ENCODE measurements at regions not wholly inside any gene's neighbourhood (a gene's known extent, or its start where the extent isn't known, plus 50 kb on each side); places are given as distances from the start of the nearest gene placed in this dataset.

GRCh38 chr1:104856518-104856917, 1106.8 kb downstream of the AMY1C start:
- Mint-ChIP-seq H3K4me3 (no peak overlapping the region), H3K27me3 (ENCODE audit: low read depth) (no peaks in the 10 kb centered on the region), H3K27ac (no peak overlapping the region), H3K4me1 (ENCODE audit: low read depth) (no peaks in the 10 kb centered on the region), H3K36me3 (ENCODE audit: low read depth) (no peaks in the 10 kb centered on the region), H3K9me3 (peaks cover 31% of the 10 kb centered on the region)
- no peak for DNase-seq (ENCODE audit: low spot score)

DNA sequence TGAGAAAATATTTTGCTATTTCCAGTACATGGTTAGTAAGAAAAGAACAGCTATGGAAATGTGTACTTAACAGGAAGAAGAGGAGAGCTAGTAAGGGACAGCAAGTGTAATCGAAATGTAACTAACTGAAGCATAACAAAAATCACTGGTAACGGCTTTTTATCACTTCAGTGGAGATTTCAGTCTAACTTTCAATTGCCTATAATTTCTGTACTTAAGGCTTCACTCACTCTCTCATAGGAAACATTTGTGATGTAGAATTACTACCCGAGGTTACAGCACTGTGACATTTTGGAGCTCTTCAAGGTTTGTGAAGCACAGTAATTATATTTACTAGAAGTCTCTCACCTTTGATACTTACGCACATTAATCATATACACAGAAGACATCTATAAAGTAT, 1119.1 kb downstream of the AMY1C start:
- Mint-ChIP-seq H3K4me3 (no peak overlapping the region), H3K27me3 (ENCODE audit: low read depth) (no peaks in the 10 kb centered on the region), H3K9me3 (peaks cover 22% of the 10 kb centered on the region), H3K4me1 (ENCODE audit: low read depth) (no peaks in the 10 kb centered on the region), H3K27ac (no peak overlapping the region), H3K36me3 (ENCODE audit: low read depth) (no peaks in the 10 kb centered on the region)
- DNase-seq (ENCODE audit: low spot score), result no peak

- Mint-ChIP-seq H3K27ac (no peak overlapping the region), H3K4me3 (no peak overlapping the region), H3K4me1 (ENCODE audit: low read depth) (no peaks in the 10 kb centered on the region), H3K36me3 (ENCODE audit: low read depth) (no peaks in the 10 kb centered on the region), H3K9me3 (peaks cover 23% of the 10 kb centered on the region), H3K27me3 (ENCODE audit: low read depth) (no peaks in the 10 kb centered on the region)
- no peak for DNase-seq (ENCODE audit: low spot score)
Observed at GRCh38 chr1:104874044-104874443, 1124.3 kb downstream of the AMY1C start.

DNA sequence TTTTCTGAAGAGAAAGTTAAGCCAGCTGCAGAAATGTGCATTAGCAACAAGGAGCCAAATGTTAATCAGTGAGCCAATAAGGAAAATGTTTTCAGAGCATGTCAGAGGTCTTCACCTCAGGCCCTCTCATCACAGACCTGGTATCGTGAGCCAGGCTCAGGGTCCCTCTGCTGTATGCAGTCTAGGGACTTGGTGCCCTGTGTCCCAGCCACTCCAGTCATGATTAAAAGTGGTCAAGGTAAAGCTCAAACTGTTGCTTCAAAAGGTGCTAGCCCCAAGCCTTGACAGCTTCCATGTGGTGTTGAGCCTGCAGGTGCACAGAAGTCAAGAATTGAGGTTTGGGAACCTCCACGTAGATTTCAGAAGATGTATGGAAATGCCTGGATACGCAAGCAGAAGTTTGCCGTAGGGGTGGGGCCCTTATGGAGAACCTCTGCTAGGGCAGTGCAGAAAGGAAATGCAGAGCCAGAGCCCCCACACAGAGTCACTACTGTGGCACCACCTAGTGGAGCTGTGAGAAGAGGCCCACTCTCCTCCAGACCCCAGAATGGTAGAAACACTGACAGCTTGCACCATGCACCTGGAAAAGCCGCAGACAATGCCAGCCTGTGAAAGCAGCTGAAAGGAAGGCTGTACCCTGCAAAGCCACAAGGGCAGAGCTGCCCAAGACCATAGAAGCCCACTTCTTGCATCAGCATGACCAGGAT, 1128.7 kb downstream of the AMY1C start:
- Mint-ChIP-seq H3K9me3 (peaks cover 19% of the 10 kb centered on the region), H3K36me3 (ENCODE audit: low read depth) (no peaks in the 10 kb centered on the region), H3K27me3 (ENCODE audit: low read depth) (no peaks in the 10 kb centered on the region), H3K27ac (no peak overlapping the region), H3K4me3 (no peak overlapping the region), H3K4me1 (ENCODE audit: low read depth) (no peaks in the 10 kb centered on the region)
- no peak for DNase-seq (ENCODE audit: low spot score)

GRCh38 chr1:104884939-104885338, 1135.2 kb downstream of the AMY1C start:
- Mint-ChIP-seq H3K27ac (no peak overlapping the region), H3K4me1 (ENCODE audit: low read depth) (no peaks in the 10 kb centered on the region), H3K9me3 (peaks cover 19% of the 10 kb centered on the region), H3K27me3 (ENCODE audit: low read depth) (no peaks in the 10 kb centered on the region), H3K4me3 (no peak overlapping the region), H3K36me3 (ENCODE audit: low read depth) (no peaks in the 10 kb centered on the region)
- DNase-seq (ENCODE audit: low spot score), result no peak

DNA sequence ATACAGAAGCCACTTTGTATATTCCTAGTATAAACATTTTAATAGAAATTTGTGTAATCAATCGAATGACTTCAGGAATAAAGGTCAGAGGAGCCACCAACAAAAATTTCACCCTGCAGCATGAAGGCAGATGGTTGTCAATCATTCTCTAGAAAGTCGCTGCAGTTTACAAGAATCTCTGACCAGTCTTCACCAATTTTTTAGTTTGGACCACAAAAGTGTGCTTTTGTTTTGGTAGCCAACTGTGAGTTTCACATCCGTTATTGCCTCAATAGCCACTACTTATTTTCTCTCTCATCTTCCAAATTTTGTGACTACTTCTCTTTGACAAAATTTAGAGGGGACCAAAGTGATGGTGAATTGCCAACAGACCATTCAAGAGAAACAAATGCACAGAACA, 1155.6 kb downstream of the AMY1C start:
- Mint-ChIP-seq H3K36me3 (ENCODE audit: low read depth) (no peaks in the 10 kb centered on the region), H3K27me3 (ENCODE audit: low read depth) (no peaks in the 10 kb centered on the region), H3K9me3 (peaks cover 19% of the 10 kb centered on the region), H3K27ac (no peak overlapping the region), H3K4me3 (no peak overlapping the region), H3K4me1 (ENCODE audit: low read depth) (no peaks in the 10 kb centered on the region)
- no peak for DNase-seq (ENCODE audit: low spot score)

DNA sequence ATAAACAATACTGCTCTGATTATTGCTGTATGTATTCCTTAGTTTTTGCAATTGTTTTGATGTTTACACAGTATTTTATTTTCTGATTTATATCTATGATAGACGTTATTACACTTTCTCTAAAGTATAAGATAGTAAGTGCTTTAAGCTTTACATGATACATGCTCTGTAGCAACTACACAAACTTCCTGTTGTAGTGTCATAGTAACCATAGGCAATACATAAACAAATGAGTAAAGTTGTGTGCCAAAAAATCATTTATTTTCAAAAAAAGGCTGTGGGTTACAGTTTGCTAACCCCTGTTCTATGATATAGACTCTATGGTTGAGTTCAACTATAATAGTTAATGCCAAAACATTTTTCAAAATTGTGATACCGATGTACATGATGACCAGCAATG, 1156.4 kb downstream of the AMY1C start:
- no peak for DNase-seq (ENCODE audit: low spot score)
- no peak overlapping the region for H3K27ac Mint-ChIP-seq
- H3K27me3 Mint-ChIP-seq (ENCODE audit: low read depth), result no peaks in the 10 kb centered on the region
- no peak overlapping the region for H3K4me3 Mint-ChIP-seq
- peaks cover 21% of the 10 kb centered on the region for H3K9me3 Mint-ChIP-seq
- no peaks in the 10 kb centered on the region for H3K36me3 Mint-ChIP-seq (ENCODE audit: low read depth)
- H3K4me1 Mint-ChIP-seq (ENCODE audit: low read depth), result no peaks in the 10 kb centered on the region

DNA sequence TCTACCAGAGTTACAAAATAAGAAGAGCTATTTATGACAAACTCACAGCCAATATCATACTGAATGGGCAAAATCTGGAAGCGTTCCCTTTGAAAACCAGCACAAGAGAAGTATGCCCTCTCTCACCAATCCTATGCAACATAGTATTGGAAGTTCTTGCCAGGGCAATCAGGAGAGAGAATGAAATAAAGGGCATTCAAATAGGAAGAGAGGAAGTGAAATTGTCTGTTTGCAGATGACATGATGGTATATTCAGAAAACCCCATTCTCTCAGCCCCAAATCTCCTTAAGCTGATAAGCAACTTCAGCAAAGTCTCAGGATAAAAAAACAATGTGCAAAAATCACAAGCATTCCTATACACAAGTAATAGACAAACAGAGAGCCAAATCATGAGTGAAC, 1169.5 kb downstream of the AMY1C start:
- H3K4me1 Mint-ChIP-seq (ENCODE audit: low read depth), result no peaks in the 10 kb centered on the region
- DNase-seq (ENCODE audit: low spot score), result no peak
- peaks cover 58% of the 10 kb centered on the region for H3K9me3 Mint-ChIP-seq
- H3K27ac Mint-ChIP-seq, result no peak overlapping the region
- H3K4me3 Mint-ChIP-seq, result no peak overlapping the region
- no peaks in the 10 kb centered on the region for H3K27me3 Mint-ChIP-seq (ENCODE audit: low read depth)
- H3K36me3 Mint-ChIP-seq (ENCODE audit: low read depth), result no peaks in the 10 kb centered on the region

DNA sequence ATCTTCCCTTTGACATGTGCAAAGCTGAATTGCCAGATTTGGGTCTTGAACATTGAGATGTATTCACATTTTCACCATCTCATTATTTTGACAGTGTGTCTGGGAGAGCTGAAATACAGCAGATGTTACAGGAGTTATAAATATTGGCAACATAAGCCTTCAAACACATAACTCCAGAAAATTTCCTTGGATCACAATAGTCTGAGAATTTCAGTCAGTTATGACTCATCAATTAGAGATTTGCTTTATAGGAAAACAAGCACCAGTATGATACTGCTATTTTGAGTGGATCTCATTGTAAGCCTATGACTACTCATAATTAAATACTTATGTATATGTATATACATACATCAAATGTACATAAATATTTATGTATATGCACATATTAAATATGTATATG, 1171.8 kb downstream of the AMY1C start:
- no peak overlapping the region for H3K4me3 Mint-ChIP-seq
- H3K9me3 Mint-ChIP-seq, result peaks cover 49% of the 10 kb centered on the region
- no peak for DNase-seq (ENCODE audit: low spot score)
- H3K27ac Mint-ChIP-seq, result no peak overlapping the region
- no peaks in the 10 kb centered on the region for H3K36me3 Mint-ChIP-seq (ENCODE audit: low read depth)
- H3K4me1 Mint-ChIP-seq (ENCODE audit: low read depth), result no peaks in the 10 kb centered on the region
- no peaks in the 10 kb centered on the region for H3K27me3 Mint-ChIP-seq (ENCODE audit: low read depth)

- no peak for DNase-seq (ENCODE audit: low spot score)
- Mint-ChIP-seq H3K4me1 (ENCODE audit: low read depth) (no peaks in the 10 kb centered on the region), H3K36me3 (ENCODE audit: low read depth) (no peaks in the 10 kb centered on the region), H3K9me3 (peaks cover 45% of the 10 kb centered on the region), H3K4me3 (no peak overlapping the region), H3K27me3 (ENCODE audit: low read depth) (no peaks in the 10 kb centered on the region), H3K27ac (no peak overlapping the region)
Observed at GRCh38 chr1:104923075-104923474, 1173.4 kb downstream of the AMY1C start.

GRCh38 chr1:104929280-104929679, 1179.6 kb downstream of the AMY1C start:
- no peak for DNase-seq (ENCODE audit: low spot score)
- H3K36me3 Mint-ChIP-seq (ENCODE audit: low read depth), result no peaks in the 10 kb centered on the region
- H3K4me1 Mint-ChIP-seq (ENCODE audit: low read depth), result no peaks in the 10 kb centered on the region
- H3K27ac Mint-ChIP-seq, result no peak overlapping the region
- no peak overlapping the region for H3K4me3 Mint-ChIP-seq
- H3K9me3 Mint-ChIP-seq, result peaks cover 44% of the 10 kb centered on the region
- H3K27me3 Mint-ChIP-seq (ENCODE audit: low read depth), result no peaks in the 10 kb centered on the region

GRCh38 chr1:104932030-104932915, 1182.6 kb downstream of the AMY1C start:
- Mint-ChIP-seq H3K27ac (no peak overlapping the region), H3K9me3 (peaks cover 39% of the 10 kb centered on the region), H3K4me1 (ENCODE audit: low read depth) (no peaks in the 10 kb centered on the region), H3K27me3 (ENCODE audit: low read depth) (no peaks in the 10 kb centered on the region), H3K4me3 (no peak overlapping the region), H3K36me3 (ENCODE audit: low read depth) (no peaks in the 10 kb centered on the region)
- DNase-seq (ENCODE audit: low spot score), result no peak

DNA sequence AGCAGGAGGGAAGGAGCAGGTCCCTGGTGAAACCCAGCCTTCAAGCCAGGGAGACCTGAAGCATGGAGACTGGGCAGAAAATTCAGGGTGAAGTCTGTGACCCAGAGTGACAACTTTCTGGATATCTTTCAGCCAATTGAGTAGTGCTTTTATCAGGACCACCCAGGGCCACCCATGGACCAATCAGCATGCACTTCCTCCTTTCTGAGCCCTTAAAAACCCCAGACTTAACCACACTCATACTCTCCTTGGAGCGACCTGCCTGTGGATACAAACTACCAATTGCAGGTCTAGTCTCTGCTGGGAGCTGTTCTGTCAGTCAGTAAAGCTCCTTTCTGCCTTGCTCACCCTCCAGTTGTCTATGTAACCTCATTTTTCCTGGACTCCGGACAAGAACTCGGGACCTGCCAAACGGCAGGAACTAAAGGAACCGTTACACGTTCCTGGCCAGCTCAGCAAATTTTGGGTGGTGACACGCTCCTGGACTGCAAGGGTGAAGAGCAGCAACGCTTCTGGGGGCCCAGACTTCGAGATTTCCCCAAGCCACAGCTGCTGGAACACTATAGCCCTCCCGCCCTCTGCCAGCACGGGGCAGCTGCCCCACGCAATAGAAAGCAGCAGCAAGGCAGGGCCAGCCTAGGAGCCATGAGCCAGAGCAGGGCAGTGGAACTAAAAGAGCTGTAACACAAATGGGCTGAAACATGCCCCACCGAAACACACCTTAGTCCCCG, 1183.4 kb downstream of the AMY1C start:
- Mint-ChIP-seq H3K27ac (no peak overlapping the region), H3K4me1 (ENCODE audit: low read depth) (no peaks in the 10 kb centered on the region), H3K27me3 (ENCODE audit: low read depth) (no peaks in the 10 kb centered on the region), H3K4me3 (no peak overlapping the region), H3K9me3 (peaks cover 36% of the 10 kb centered on the region), H3K36me3 (ENCODE audit: low read depth) (no peaks in the 10 kb centered on the region)
- no peak for DNase-seq (ENCODE audit: low spot score)

DNA sequence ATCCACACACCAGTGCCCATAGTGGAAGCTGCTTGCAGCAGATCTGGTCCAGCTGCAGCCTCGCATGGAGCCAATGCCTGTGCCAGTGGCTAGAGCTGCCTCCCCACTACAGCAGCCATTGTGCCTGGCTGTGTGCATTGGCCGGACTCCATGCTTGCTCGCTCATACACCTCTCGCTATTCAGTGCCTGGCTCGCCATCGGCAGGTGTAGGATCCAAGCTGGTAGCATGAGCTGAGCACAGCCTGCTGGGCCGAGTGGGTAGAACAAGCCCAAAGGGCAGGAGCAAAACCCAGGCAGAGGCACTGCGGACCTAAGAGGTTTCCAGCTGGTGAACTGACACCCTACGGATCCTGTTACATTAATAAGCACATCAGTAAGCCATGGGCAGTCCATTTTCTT, 1184.1 kb downstream of the AMY1C start:
- H3K9me3 Mint-ChIP-seq, result peaks cover 34% of the 10 kb centered on the region
- no peaks in the 10 kb centered on the region for H3K27me3 Mint-ChIP-seq (ENCODE audit: low read depth)
- H3K4me1 Mint-ChIP-seq (ENCODE audit: low read depth), result no peaks in the 10 kb centered on the region
- H3K27ac Mint-ChIP-seq, result no peak overlapping the region
- H3K4me3 Mint-ChIP-seq, result no peak overlapping the region
- no peaks in the 10 kb centered on the region for H3K36me3 Mint-ChIP-seq (ENCODE audit: low read depth)
- no peak for DNase-seq (ENCODE audit: low spot score)

All from T-helper 2 cell treated with Interferon-gamma antibody and Interleukin-4, amounts not matched to agents 5 μg/mL and 100 μg/mL, for 36 hours (primary cell).